HepG2 (cell line): ENCODE measurements at regions not wholly inside any gene's neighbourhood (a gene's known extent, or its start where the extent isn't known, plus 50 kb on each side); places are given as distances from the start of the nearest gene placed in this dataset.

Source experiments
- ATAC-seq: fragments of 200-7000 bp; cut with Tn5 transposase; 3 replicates; pipeline ENCODE4 v1.9.1; 2020; ENCODE audit warnings: mild to moderate bottlenecking, moderate library complexity
- BruUV-seq: library from RNA; stranded (reverse); fragments of 400-500 nt; replicated peaks from 2 replicates; lab custom pipeline; 2021; lab: Mats Ljungman, UMichigan
- CTCF ChIA-PET: fragments of 300-600 bp; formaldehyde crosslinking; extraction: SDS; loops from one replicate; lab custom pipeline; 2021; ENCODE audit warnings: low total read pairs, inconsistent platforms, low intra/inter-chr PET ratio; lab: Yijun Ruan, JAX
- POLR2A ChIA-PET: fragments of 350-600 bp; sonication (Branson Sonifier 250); formaldehyde crosslinking; loops from one replicate; lab custom pipeline; 2020; ENCODE audit warnings: antibody characterized with exemption, inconsistent platforms; lab: Yijun Ruan, JAX
- DNase-seq: peaks from one replicate; pipeline ENCODE4 v3.0.0-alpha.2; 2015; ENCODE audit warnings: low spot score
- FAIRE-seq: peaks from 3 replicates; lab custom pipeline; 2011; peaks lifted over from hg19 to GRCh38; lab: Jason Lieb, UNC
- H2AFZ ChIP-seq: one replicate; pipeline ENCODE4 v1.6.1; 2011; ENCODE audit warnings: low read length, inconsistent platforms
- H3K27ac ChIP-seq: fragments of 300-600 bp; 3 replicates; pipeline ENCODE4 v1.8.0; 2011; ENCODE audit warnings: mixed run types, mild to moderate bottlenecking, mixed read lengths, low read length, inconsistent platforms; ENCODE audit not compliant: insufficient read depth; ENCODE audit errors: extremely low read length
- H3K27me3 ChIP-seq, 2 experiments: fragments of 200-600 bp in 1 of 2; 2 replicates in 1 of 2; 3 replicates in 1 of 2; pipeline versions ENCODE4 v1.6.0 to v1.8.0; 2011; ENCODE audit warnings: low read length in 2 of 2, mild to moderate bottlenecking in 2 of 2, moderate library complexity in 2 of 2, inconsistent platforms in 1 of 2; ENCODE audit not compliant: insufficient read depth in 2 of 2, control insufficient read depth in 1 of 2
- H3K36me3 ChIP-seq, 2 experiments: fragments of 200-600 bp in 1 of 2; replicated peaks in 1 of 2; 2 replicates in 1 of 2; 3 replicates in 1 of 2; pipeline versions ENCODE4 v1.5.1 to v1.8.0; 2011; ENCODE audit warnings: low read length in 2 of 2, inconsistent platforms in 1 of 2; ENCODE audit not compliant: insufficient read depth in 2 of 2, control insufficient read depth in 1 of 2
- H3K4me1 ChIP-seq: 2 replicates; pipeline ENCODE4 v1.5.1; 2012; ENCODE audit warnings: low read length, inconsistent platforms; ENCODE audit not compliant: insufficient read depth
- H3K4me2 ChIP-seq: 2 replicates; pipeline ENCODE4 v1.6.0; 2011; ENCODE audit warnings: low read depth, low read length, inconsistent platforms
- H3K4me3 ChIP-seq, 3 experiments: fragments of 200-600 bp in 1 of 3; sonication (generic), shearing (Covaris generic) in 1 of 3; replicated peaks in 1 of 3; 2 replicates each; pipeline ENCODE4 v1.5.1; 2011 to 2016; ENCODE audit warnings: low read length in 3 of 3, inconsistent platforms in 2 of 3, low read depth in 2 of 3, mild to moderate bottlenecking in 2 of 3, control low read depth in 1 of 3, mixed read lengths in 1 of 3; ENCODE audit not compliant: insufficient read depth in 1 of 3
- H3K79me2 ChIP-seq: one replicate; pipeline ENCODE4 v1.6.1; 2011; ENCODE audit warnings: low read length, inconsistent platforms; ENCODE audit not compliant: insufficient read depth
- H3K9ac ChIP-seq: 2 replicates; pipeline ENCODE4 v1.6.0; 2011; ENCODE audit warnings: mild to moderate bottlenecking, low read depth, low read length, inconsistent platforms; ENCODE audit not compliant: insufficient read depth
- H3K9me3 ChIP-seq: 2 replicates; pipeline ENCODE4 v1.5.1; 2012; ENCODE audit warnings: mild to moderate bottlenecking, low read length
- H4K20me1 ChIP-seq: 2 replicates; pipeline ENCODE4 v1.6.0; 2011; ENCODE audit warnings: inconsistent platforms, mild to moderate bottlenecking, low read length, moderate library complexity; ENCODE audit not compliant: insufficient read depth
- ARNT ChIP-seq: fragments of 450-650 bp; IDR thresholded peaks from 2 replicates; pipeline ENCODE4 v1.6.1; 2017
- CHCHD3 ChIP-seq: sonication (generic); formaldehyde crosslinking; IDR thresholded peaks from 2 replicates; pipeline ENCODE4 v1.8.0; 2022; ENCODE audit warnings: mild to moderate bottlenecking, missing genetic modification reagents, moderate library complexity
- DRAP1 ChIP-seq: IDR thresholded peaks from 2 replicates; pipeline ENCODE4 v1.6.1; 2016; ENCODE audit warnings: missing genetic modification reagents, missing compliant biosample characterization
- FOXJ3 ChIP-seq: sonication (generic); formaldehyde crosslinking; IDR thresholded peaks from 2 replicates; pipeline ENCODE4 v1.4.0; 2020; ENCODE audit warnings: missing genetic modification reagents, mild to moderate bottlenecking, borderline replicate concordance
- HMG20B ChIP-seq: conservative IDR thresholded peaks from 2 replicates; pipeline ENCODE4 v1.6.1; 2016; ENCODE audit warnings: missing genetic modification reagents, missing compliant biosample characterization
- ISL2 ChIP-seq: sonication (generic); formaldehyde crosslinking; IDR thresholded peaks from 2 replicates; pipeline ENCODE4 v1.5.0; 2020; ENCODE audit warnings: missing genetic modification reagents
- MAFF ChIP-seq: IDR thresholded peaks from 2 replicates; pipeline ENCODE4 v1.6.1; 2011; ENCODE audit warnings: low read depth, low read length, improper control_type of control experiment
- MXI1 ChIP-seq: IDR thresholded peaks from 3 replicates; pipeline ENCODE4 v1.6.1; 2012; ENCODE audit warnings: low read depth, low read length, inconsistent platforms, borderline replicate concordance
- NBN ChIP-seq: fragments of 450-650 bp; conservative IDR thresholded peaks from 2 replicates; pipeline ENCODE4 v1.6.1; 2017
- NONO ChIP-seq, 2 experiments: fragments of 450-650 bp in 1 of 2; sonication (generic) in 1 of 2; formaldehyde crosslinking in 1 of 2; IDR thresholded peaks in 1 of 2; conservative IDR thresholded peaks in 1 of 2; 2 replicates each; pipeline versions ENCODE4 v1.6.1 to v1.8.0; 2017 to 2022; ENCODE audit warnings: mild to moderate bottlenecking in 1 of 2, missing genetic modification reagents in 1 of 2, moderate library complexity in 1 of 2
- RBFOX2 ChIP-seq: fragments of 200-400 bp; formaldehyde crosslinking; IDR thresholded peaks from 2 replicates; pipeline ENCODE4 v1.6.1; 2017; ENCODE audit warnings: low read depth, mild to moderate bottlenecking, low read length
- RFXANK ChIP-seq: IDR thresholded peaks from 2 replicates; pipeline ENCODE4 v1.6.1; 2016
- YY1 ChIP-seq: IDR thresholded peaks from 2 replicates; pipeline ENCODE4 v1.6.1; 2011; ENCODE audit warnings: low read length, low read depth, moderate library complexity, mild to moderate bottlenecking; ENCODE audit not compliant: insufficient read depth, insufficient replicate concordance
- ZFP90 ChIP-seq: sonication (generic); formaldehyde crosslinking; IDR thresholded peaks from 2 replicates; pipeline ENCODE4 v1.8.0; 2022; ENCODE audit warnings: missing genetic modification reagents, mild to moderate bottlenecking, inconsistent platforms, borderline replicate concordance
- ZNF343 ChIP-seq: sonication (generic); formaldehyde crosslinking; IDR thresholded peaks from 2 replicates; pipeline ENCODE4 v1.4.0; 2020; ENCODE audit warnings: mild to moderate bottlenecking, missing genetic modification reagents
- ZNF597 ChIP-seq: sonication (generic); formaldehyde crosslinking; IDR thresholded peaks from 2 replicates; pipeline ENCODE4 v1.5.0; 2020; ENCODE audit warnings: missing genetic modification reagents
- ZSCAN30 ChIP-seq: sonication (generic); formaldehyde crosslinking; IDR thresholded peaks from 2 replicates; pipeline ENCODE4 v1.5.0; 2020; ENCODE audit warnings: mild to moderate bottlenecking, missing genetic modification reagents
- WGBS: methylation state at CpG from one replicate; pipeline ENCODE4 v1.1.6; 2017; ENCODE audit warnings: low lambda C conversion rate; 5-methylcytosine and 5-hydroxymethylcytosine counted together
- in situ Hi-C: cut with HindIII; loops from 2 replicates; pipeline ENCODE4 v1.10.0; 2017; ENCODE audit warnings: low pct_unique_long_range_greater_than_20kb; ENCODE audit not compliant: extremely low pct_ligation_motif_present
- intact Hi-C: fragments of 100-400 bp; cut with micrococcal nuclease; formaldehyde crosslinking; loops from one replicate; pipeline ENCODE4 v1.10.0; 2022; ENCODE audit not compliant: unreplicated experiment
- TF ChIP-seq, protein P1 (sequence below): sonication (generic); formaldehyde crosslinking; IDR thresholded peaks from 2 replicates; pipeline ENCODE4 v1.4.0; 2020; ENCODE audit warnings: missing genetic modification reagents
- TF ChIP-seq, protein P2 (sequence below): sonication (generic); formaldehyde crosslinking; IDR thresholded peaks from 2 replicates; pipeline ENCODE4 v1.4.0; 2020; ENCODE audit warnings: missing genetic modification reagents

- TF ChIP-seq, protein P1, sequence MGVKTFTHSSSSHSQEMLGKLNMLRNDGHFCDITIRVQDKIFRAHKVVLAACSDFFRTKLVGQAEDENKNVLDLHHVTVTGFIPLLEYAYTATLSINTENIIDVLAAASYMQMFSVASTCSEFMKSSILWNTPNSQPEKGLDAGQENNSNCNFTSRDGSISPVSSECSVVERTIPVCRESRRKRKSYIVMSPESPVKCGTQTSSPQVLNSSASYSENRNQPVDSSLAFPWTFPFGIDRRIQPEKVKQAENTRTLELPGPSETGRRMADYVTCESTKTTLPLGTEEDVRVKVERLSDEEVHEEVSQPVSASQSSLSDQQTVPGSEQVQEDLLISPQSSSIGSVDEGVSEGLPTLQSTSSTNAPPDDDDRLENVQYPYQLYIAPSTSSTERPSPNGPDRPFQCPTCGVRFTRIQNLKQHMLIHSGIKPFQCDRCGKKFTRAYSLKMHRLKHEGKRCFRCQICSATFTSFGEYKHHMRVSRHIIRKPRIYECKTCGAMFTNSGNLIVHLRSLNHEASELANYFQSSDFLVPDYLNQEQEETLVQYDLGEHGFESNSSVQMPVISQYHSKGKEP (CRISPR knock-in tag) = no peak
- TF ChIP-seq YY1 (no peak), NONO (IDR thresholded peaks at IDR 0.05) (no peak), NONO (CRISPR knock-in tag; conservative IDR thresholded peaks at IDR 0.05) (no peak), DRAP1 (no peak), NBN (no peak), RFXANK (no peak), ARNT (no peak)
- TF ChIP-seq, protein P2, sequence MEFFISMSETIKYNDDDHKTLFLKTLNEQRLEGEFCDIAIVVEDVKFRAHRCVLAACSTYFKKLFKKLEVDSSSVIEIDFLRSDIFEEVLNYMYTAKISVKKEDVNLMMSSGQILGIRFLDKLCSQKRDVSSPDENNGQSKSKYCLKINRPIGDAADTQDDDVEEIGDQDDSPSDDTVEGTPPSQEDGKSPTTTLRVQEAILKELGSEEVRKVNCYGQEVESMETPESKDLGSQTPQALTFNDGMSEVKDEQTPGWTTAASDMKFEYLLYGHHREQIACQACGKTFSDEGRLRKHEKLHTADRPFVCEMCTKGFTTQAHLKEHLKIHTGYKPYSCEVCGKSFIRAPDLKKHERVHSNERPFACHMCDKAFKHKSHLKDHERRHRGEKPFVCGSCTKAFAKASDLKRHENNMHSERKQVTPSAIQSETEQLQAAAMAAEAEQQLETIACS (CRISPR knock-in tag) = no peak
These were observed 503.3 kb downstream of the ANKRD50 start (continued) for GRCh38 chr4:124209211-124209610.

- no peaks in the 10 kb centered on the region for H3K9me3 ChIP-seq
- H3K27ac ChIP-seq = no peak overlapping the region
- no peak overlapping the region for H3K9ac ChIP-seq
- no peaks in the 10 kb centered on the region for H3K79me2 ChIP-seq
- no peak overlapping the region for H2AFZ ChIP-seq
- WGBS = 6% methylated on average over 2 of the region's 2 CpGs
- no peak for ATAC-seq
- BruUV-seq = no TSS peak
- in situ Hi-C loops = no loop called here
- CTCF ChIA-PET = no interaction called here
- no peak overlapping the region for H3K4me3 ChIP-seq
- H4K20me1 ChIP-seq = no peaks in the 10 kb centered on the region
- H3K4me2 ChIP-seq = no peak overlapping the region
- DNase-seq = no peak
- intact Hi-C loops = no loop called here
- POLR2A ChIA-PET = no interaction called here
- H3K36me3 ChIP-seq = no peaks in the 10 kb centered on the region
- no peak for FAIRE-seq
- no peaks in the 10 kb centered on the region; a peak in 1 of 5 replicates for H3K27me3 ChIP-seq
- H3K4me1 ChIP-seq = no peaks in the 10 kb centered on the region
- TF ChIP-seq MAFF (no peak), MXI1 (no peak), FOXJ3 (CRISPR knock-in tag) (no peak), ZFP90 (CRISPR knock-in tag) (no peak), ISL2 (no peak), CHCHD3 (CRISPR knock-in tag) (no peak), HMG20B (CRISPR knock-in tag) (no peak), ZSCAN30 (no peak), ZNF343 (CRISPR knock-in tag) (no peak), ZNF597 (CRISPR knock-in tag) (no peak), RBFOX2 (no peak)
These were observed 502.9 kb downstream of the ANKRD50 start for GRCh38 chr4:124209626-124210025.
